ENCODE measurements at regions not wholly inside any gene's neighbourhood (a gene's known extent, or its start where the extent isn't known, plus 50 kb on each side); places are given as distances from the start of the nearest gene placed in this dataset.

DNA sequence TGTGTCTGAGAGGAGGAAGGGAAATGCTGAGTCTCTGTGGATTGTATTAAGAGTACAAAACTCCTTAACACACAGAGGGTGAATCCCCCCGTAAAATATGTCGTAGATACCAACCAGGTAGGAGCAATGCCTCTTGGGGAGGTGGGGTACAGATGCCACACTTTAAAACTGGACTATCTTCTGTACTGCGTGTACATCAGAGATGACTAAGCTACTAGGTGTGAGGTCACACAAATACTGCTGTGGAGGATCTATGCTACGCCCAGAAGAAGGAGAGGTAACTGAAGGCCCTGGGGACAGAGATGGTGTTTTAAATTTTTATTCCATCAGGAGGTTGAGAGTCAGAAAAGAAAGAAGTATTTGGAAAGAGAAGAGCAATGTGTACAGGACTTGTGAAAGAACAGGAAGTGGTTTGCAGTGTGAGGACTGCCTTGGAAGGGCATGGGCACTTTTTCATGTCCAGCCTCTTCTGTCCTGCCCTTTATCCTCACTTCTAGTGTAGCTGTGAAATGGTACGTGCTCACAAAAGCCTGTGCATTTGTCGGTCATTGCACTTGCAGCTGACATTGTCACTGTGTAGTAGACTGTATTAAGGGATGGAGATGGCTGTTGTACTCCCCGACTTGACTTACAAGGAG, 287.8 kb upstream of the CHRM3 start:
- TF ChIP-seq CTCF (IDR thresholded peaks at IDR 0.05) (no peak), POLR2A (IDR thresholded peaks at IDR 0.05) (no peak)
